GM23338 (cell line): ENCODE measurements at regions not wholly inside any gene's neighbourhood (a gene's known extent, or its start where the extent isn't known, plus 50 kb on each side); places are given as distances from the start of the nearest gene placed in this dataset.

Source experiments
- ATAC-seq: fragments of 200-7000 bp; cut with Tn5 transposase; 3 replicates; pipeline ENCODE4 v1.9.1; 2020
- DNase-seq: peaks from one replicate; pipeline ENCODE4 v3.0.0-alpha.2; 2015; ENCODE audit warnings: low spot score
- H2AFZ ChIP-seq: fragments of 200-600 bp; sonication (generic); 2 replicates; pipeline ENCODE4 v1.8.0; 2016; ENCODE audit warnings: antibody characterized with exemption, mild to moderate bottlenecking, moderate library complexity
- H3F3A ChIP-seq: fragments of 200-600 bp; sonication (generic); replicated peaks from 2 replicates; pipeline ENCODE4 v1.8.0; 2017; ENCODE audit warnings: antibody characterized with exemption, mixed run types, low read depth
- H3K27ac ChIP-seq: fragments of 200-600 bp; sonication (generic); 2 replicates; pipeline ENCODE4 v1.6.1; 2016; ENCODE audit warnings: low read depth
- H3K27me3 ChIP-seq: fragments of 200-600 bp; sonication (generic); 2 replicates; pipeline ENCODE4 v1.8.0; 2016; ENCODE audit warnings: mild to moderate bottlenecking, mixed run types, moderate library complexity; ENCODE audit not compliant: insufficient read depth
- H3K36me3 ChIP-seq: fragments of 200-600 bp; sonication (generic); 2 replicates; pipeline ENCODE4 v1.8.0; 2016; ENCODE audit warnings: mild to moderate bottlenecking; ENCODE audit not compliant: insufficient read depth
- H3K4me1 ChIP-seq: fragments of 200-600 bp; sonication (generic); 2 replicates; pipeline ENCODE4 v1.8.0; 2016; ENCODE audit warnings: mild to moderate bottlenecking, moderate library complexity; ENCODE audit not compliant: insufficient read depth
- H3K4me2 ChIP-seq: fragments of 200-600 bp; sonication (generic); 2 replicates; pipeline ENCODE4 v1.7.1; 2017; ENCODE audit warnings: mixed run types
- H3K4me3 ChIP-seq: fragments of 200-600 bp; sonication (generic); 2 replicates; pipeline ENCODE4 v1.6.1; 2016; ENCODE audit warnings: mixed run types
- H3K79me2 ChIP-seq: fragments of 200-600 bp; sonication (generic); replicated peaks from 2 replicates; pipeline ENCODE4 v1.8.0; 2017; ENCODE audit warnings: mild to moderate bottlenecking; ENCODE audit not compliant: insufficient read depth
- H3K9me2 ChIP-seq: fragments of 200-600 bp; sonication (generic); 2 replicates; pipeline ENCODE4 v1.8.0; 2017; ENCODE audit not compliant: insufficient read depth
- H4K20me1 ChIP-seq: fragments of 200-600 bp; sonication (generic); replicated peaks from 2 replicates; pipeline ENCODE4 v1.8.0; 2017; ENCODE audit warnings: mild to moderate bottlenecking; ENCODE audit not compliant: insufficient read depth
- H3K27ac Mint-ChIP-seq: 2 replicates; pipeline ENCODE4 v1.8.0; 2020; ENCODE audit warnings: inconsistent platforms, mild to moderate bottlenecking, moderate library complexity, mixed read lengths
- H3K27me3 Mint-ChIP-seq: 3 replicates; pipeline ENCODE4 v1.8.0; 2022; ENCODE audit warnings: low read depth, mild to moderate bottlenecking, moderate library complexity, mixed read lengths, inconsistent platforms; ENCODE audit not compliant: insufficient read depth, poor library complexity
- H3K36me3 Mint-ChIP-seq: 3 replicates; pipeline ENCODE4 v1.8.0; 2021; ENCODE audit warnings: low read depth, mild to moderate bottlenecking, inconsistent platforms, moderate library complexity, mixed read lengths
- H3K4me1 Mint-ChIP-seq: 3 replicates; pipeline ENCODE4 v1.8.0; 2020; ENCODE audit warnings: mild to moderate bottlenecking, inconsistent platforms, mixed read lengths
- H3K4me3 Mint-ChIP-seq: 3 replicates; pipeline ENCODE4 v1.8.0; 2021; ENCODE audit warnings: moderate library complexity, mild to moderate bottlenecking, inconsistent platforms, mixed read lengths
- H3K9me3 Mint-ChIP-seq: 3 replicates; pipeline ENCODE4 v1.8.0; 2020; ENCODE audit warnings: moderate library complexity, mild to moderate bottlenecking, inconsistent platforms, mixed read lengths
- CREB1 ChIP-seq: fragments of 250-450 bp; sonication (Bioruptor Pico); IDR thresholded peaks from 2 replicates; pipeline ENCODE4 v1.5.0; 2020; ENCODE audit warnings: low read depth, mild to moderate bottlenecking, moderate library complexity
- CTCF ChIP-seq, 2 experiments: fragments of 200-600 bp in 1 of 2; sonication (generic) in 1 of 2; conservative IDR thresholded peaks; 2 replicates each; pipeline versions ENCODE4 v1.5.1 to v1.6.1; 2016 to 2017; ENCODE audit warnings: antibody characterized with exemption in 2 of 2, low read depth in 2 of 2, mild to moderate bottlenecking in 2 of 2, moderate library complexity in 1 of 2
- ETS1 ChIP-seq: IDR thresholded peaks from 2 replicates; pipeline ENCODE4 v1.6.1; 2016; ENCODE audit warnings: antibody characterized with exemption
- EZH2 ChIP-seq: fragments of 200-600 bp; sonication (generic); IDR thresholded peaks from one replicate; pipeline ENCODE4 v1.8.0; 2017; ENCODE audit warnings: antibody characterized with exemption, mild to moderate bottlenecking, low read depth; ENCODE audit not compliant: unreplicated experiment
- EZH2phosphoT487 ChIP-seq: fragments of 200-600 bp; sonication (generic); IDR thresholded peaks from one replicate; pipeline ENCODE4 v1.8.1; 2018; ENCODE audit warnings: antibody characterized with exemption; ENCODE audit not compliant: unreplicated experiment
- JUNB ChIP-seq: IDR thresholded peaks from one replicate; pipeline ENCODE4 v1.6.1; 2016; ENCODE audit warnings: antibody characterized with exemption; ENCODE audit not compliant: unreplicated experiment
- NANOG ChIP-seq: IDR thresholded peaks from 2 replicates; pipeline ENCODE4 v1.6.1; 2016; ENCODE audit warnings: antibody characterized with exemption, borderline replicate concordance
- POLR2AphosphoS5 ChIP-seq: IDR thresholded peaks from 2 replicates; pipeline ENCODE4 v1.6.1; 2016; ENCODE audit warnings: antibody characterized with exemption, low read depth
- ZNF114 ChIP-seq: fragments of 250-450 bp; sonication (Bioruptor Pico); IDR thresholded peaks from 2 replicates; pipeline ENCODE4 v1.5.0; 2020; ENCODE audit warnings: mild to moderate bottlenecking, moderate library complexity
- ZNF331 ChIP-seq: fragments of 250-450 bp; sonication (Bioruptor Pico); IDR thresholded peaks from 2 replicates; pipeline ENCODE4 v1.5.0; 2020; ENCODE audit warnings: low read depth, mild to moderate bottlenecking, moderate library complexity

GRCh38 chr11:37223962-37224361, 625.9 kb upstream of the RAG2 start:
- TF ChIP-seq CREB1 (CRISPR knock-in tag) = no peak
- no peak for TF ChIP-seq POLR2AphosphoS5
- no peak for TF ChIP-seq EZH2
- TF ChIP-seq NANOG = no peak
- TF ChIP-seq ZNF114 (CRISPR knock-in tag) = no peak
- TF ChIP-seq ETS1 = no peak
- no peak for TF ChIP-seq CTCF (conservative IDR thresholded peaks at IDR 0.05; ENCODE audit: low read depth in 2 of 2)
- TF ChIP-seq JUNB = no peak
- TF ChIP-seq EZH2phosphoT487 = no peak
- no peak for TF ChIP-seq ZNF331
- no peak for DNase-seq
- Histone ChIP-seq H3F3A (no peaks in the 10 kb centered on the region), H3K79me2 (no peaks in the 10 kb centered on the region), H4K20me1 (no peaks in the 10 kb centered on the region), H3K27ac (no peak overlapping the region), H3K27me3 (no peaks in the 10 kb centered on the region), H2AFZ (no peak overlapping the region), H3K4me1 (no peaks in the 10 kb centered on the region), H3K36me3 (peaks cover 19% of the 10 kb centered on the region), H3K9me2 (no peaks in the 10 kb centered on the region), H3K4me2 (no peak overlapping the region), H3K4me3 (no peak overlapping the region)
- Mint-ChIP-seq H3K4me1 (no peaks in the 10 kb centered on the region), H3K9me3 (peaks cover 90% of the 10 kb centered on the region), H3K27me3 (no peaks in the 10 kb centered on the region), H3K27ac (no peak overlapping the region), H3K4me3 (no peak overlapping the region), H3K36me3 (peaks cover 30% of the 10 kb centered on the region)
- ATAC-seq = no peak

- Histone ChIP-seq H3K79me2 (no peaks in the 10 kb centered on the region), H3K4me3 (no peak overlapping the region), H3K9me2 (no peaks in the 10 kb centered on the region), H3K27me3 (no peaks in the 10 kb centered on the region), H3K36me3 (peaks cover 5% of the 10 kb centered on the region; the same call in 1 of the 2 replicates), H3F3A (no peaks in the 10 kb centered on the region), H3K27ac (no peak overlapping the region), H3K4me1 (no peaks in the 10 kb centered on the region), H3K4me2 (no peak overlapping the region), H2AFZ (no peak overlapping the region), H4K20me1 (no peaks in the 10 kb centered on the region)
- Mint-ChIP-seq H3K27me3 (peaks cover 3% of the 10 kb centered on the region), H3K4me3 (no peak overlapping the region), H3K27ac (no peak overlapping the region), H3K9me3 (peaks cover 93% of the 10 kb centered on the region), H3K4me1 (no peaks in the 10 kb centered on the region), H3K36me3 (peaks cover 31% of the 10 kb centered on the region)
- no peak for DNase-seq
- ATAC-seq = no peak
- TF ChIP-seq EZH2 = no peak
Observed at GRCh38 chr11:37203006-37203405, 605.0 kb upstream of the RAG2 start.
